Neural progenitor cell (in vitro differentiated cells): ENCODE measurements at regions not wholly inside any gene's neighbourhood (a gene's known extent, or its start where the extent isn't known, plus 50 kb on each side); places are given as distances from the start of the nearest gene placed in this dataset.

Source experiments
- DNase-seq: peaks from one replicate; pipeline ENCODE4 v3.0.0-alpha.2; 2016; ENCODE audit warnings: low spot score
- H2AFZ ChIP-seq: fragments of 200-600 bp; sonication (generic); replicated peaks from 2 replicates; pipeline ENCODE4 v1.6.1; 2016; ENCODE audit warnings: antibody characterized with exemption
- H3F3A ChIP-seq: fragments of 200-600 bp; sonication (generic); 2 replicates; pipeline ENCODE4 v1.6.1; 2016; ENCODE audit warnings: antibody characterized with exemption, low read depth
- H3K27ac ChIP-seq: fragments of 200-600 bp; sonication (generic); 2 replicates; pipeline ENCODE4 v1.5.1; 2016; ENCODE audit warnings: mild to moderate bottlenecking
- H3K27me3 ChIP-seq: fragments of 200-600 bp; sonication (generic); 2 replicates; pipeline ENCODE4 v1.6.1; 2016; ENCODE audit warnings: mild to moderate bottlenecking, moderate library complexity
- H3K36me3 ChIP-seq: fragments of 200-600 bp; sonication (generic); 2 replicates; pipeline ENCODE4 v1.5.1; 2016
- H3K4me1 ChIP-seq: fragments of 200-600 bp; sonication (generic); 2 replicates; pipeline ENCODE4 v1.6.1; 2016; ENCODE audit warnings: mixed run types
- H3K4me2 ChIP-seq: fragments of 200-600 bp; sonication (generic); 2 replicates; pipeline ENCODE4 v1.6.1; 2016
- H3K4me3 ChIP-seq: fragments of 200-600 bp; sonication (generic); 2 replicates; pipeline ENCODE4 v1.5.1; 2016
- H3K79me2 ChIP-seq: fragments of 200-600 bp; sonication (generic); 2 replicates; pipeline ENCODE4 v1.6.1; 2016; ENCODE audit warnings: low read depth
- H3K9ac ChIP-seq: fragments of 200-600 bp; sonication (generic); 2 replicates; pipeline ENCODE4 v1.6.1; 2016
- H3K9me3 ChIP-seq: fragments of 200-600 bp; sonication (generic); 2 replicates; pipeline ENCODE4 v1.5.1; 2016; ENCODE audit warnings: low read depth
- H4K20me1 ChIP-seq: fragments of 200-600 bp; sonication (generic); 2 replicates; pipeline ENCODE4 v1.6.1; 2016; ENCODE audit warnings: low read depth
- H3K27ac Mint-ChIP-seq: 3 replicates; pipeline ENCODE4 v1.8.0; 2021; ENCODE audit warnings: mixed read lengths
- H3K27me3 Mint-ChIP-seq: 2 replicates; pipeline ENCODE4 v1.8.0; 2022; ENCODE audit warnings: low read depth, mild to moderate bottlenecking, inconsistent platforms, moderate library complexity, mixed read lengths; ENCODE audit not compliant: insufficient read depth
- H3K36me3 Mint-ChIP-seq: 3 replicates; pipeline ENCODE4 v1.8.0; 2021; ENCODE audit warnings: mixed read lengths
- H3K4me1 Mint-ChIP-seq: 3 replicates; pipeline ENCODE4 v1.8.0; 2021; ENCODE audit warnings: mixed read lengths
- H3K4me3 Mint-ChIP-seq: 3 replicates; pipeline ENCODE4 v1.8.0; 2021; ENCODE audit warnings: mild to moderate bottlenecking, moderate library complexity, mixed read lengths
- H3K9me3 Mint-ChIP-seq: 3 replicates; pipeline ENCODE4 v1.8.0; 2020; ENCODE audit warnings: mixed read lengths
- EZH2 ChIP-seq: fragments of 200-600 bp; sonication (generic); IDR thresholded peaks from 2 replicates; pipeline ENCODE4 v1.6.1; 2017; ENCODE audit warnings: antibody characterized with exemption, mild to moderate bottlenecking, moderate library complexity
- EZH2phosphoT487 ChIP-seq: fragments of 200-600 bp; sonication (generic); IDR thresholded peaks from 2 replicates; pipeline ENCODE4 v1.6.1; 2017; ENCODE audit warnings: antibody characterized with exemption
- TF ChIP-seq, protein P1 (sequence below): fragments of 200-600 bp; sonication (generic); IDR thresholded peaks from 2 replicates; pipeline ENCODE4 v1.5.1; 2017; ENCODE audit warnings: antibody characterized with exemption, mild to moderate bottlenecking

DNA sequence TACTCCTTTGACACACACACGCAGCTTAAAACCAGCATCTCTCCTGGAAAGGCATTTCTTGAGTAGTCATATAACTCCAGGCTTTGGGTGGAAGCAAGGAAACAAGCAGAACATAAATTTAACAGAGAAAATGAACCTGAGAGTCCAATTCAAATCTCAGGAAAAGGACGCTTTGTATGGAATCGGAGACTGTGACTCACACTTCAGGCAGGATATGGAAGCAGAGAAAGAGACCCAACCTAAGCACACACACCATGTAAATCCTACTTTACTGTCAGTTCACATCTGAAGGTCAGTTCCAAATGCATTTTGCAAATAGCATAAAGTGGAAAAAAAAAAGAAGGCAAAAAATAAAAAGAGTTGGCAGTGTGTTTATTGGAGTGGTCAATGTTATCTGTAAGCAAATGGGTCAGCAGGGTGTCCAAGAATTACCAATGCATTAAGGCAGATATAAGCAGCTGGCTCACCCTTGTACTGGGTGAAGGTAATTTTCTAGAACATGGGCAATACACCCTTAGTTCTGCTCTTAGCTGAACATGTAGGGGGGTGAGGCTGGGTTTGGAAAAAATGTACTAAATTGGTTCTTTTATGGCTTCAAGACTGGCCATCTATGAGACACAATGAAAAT lies 283.7 kb upstream of the NT5E start:
- no peak overlapping the region for H2AFZ ChIP-seq
- no peaks in the 10 kb centered on the region for H3K36me3 ChIP-seq
- no peak overlapping the region for H3K4me3 ChIP-seq
- H3K27ac ChIP-seq = no peak overlapping the region
- no peaks in the 10 kb centered on the region for H3K9me3 Mint-ChIP-seq
- no peaks in the 10 kb centered on the region for H3F3A ChIP-seq
- H4K20me1 ChIP-seq = no peaks in the 10 kb centered on the region
- no peaks in the 10 kb centered on the region for H3K4me1 Mint-ChIP-seq
- no peak for DNase-seq
- no peak overlapping the region for H3K4me3 Mint-ChIP-seq
- no peaks in the 10 kb centered on the region for H3K27me3 Mint-ChIP-seq
- H3K36me3 Mint-ChIP-seq = no peaks in the 10 kb centered on the region
- H3K9me3 ChIP-seq = no peaks in the 10 kb centered on the region
- no peak overlapping the region for H3K27ac Mint-ChIP-seq
- no peaks in the 10 kb centered on the region for H3K79me2 ChIP-seq
- TF ChIP-seq, protein P1, sequence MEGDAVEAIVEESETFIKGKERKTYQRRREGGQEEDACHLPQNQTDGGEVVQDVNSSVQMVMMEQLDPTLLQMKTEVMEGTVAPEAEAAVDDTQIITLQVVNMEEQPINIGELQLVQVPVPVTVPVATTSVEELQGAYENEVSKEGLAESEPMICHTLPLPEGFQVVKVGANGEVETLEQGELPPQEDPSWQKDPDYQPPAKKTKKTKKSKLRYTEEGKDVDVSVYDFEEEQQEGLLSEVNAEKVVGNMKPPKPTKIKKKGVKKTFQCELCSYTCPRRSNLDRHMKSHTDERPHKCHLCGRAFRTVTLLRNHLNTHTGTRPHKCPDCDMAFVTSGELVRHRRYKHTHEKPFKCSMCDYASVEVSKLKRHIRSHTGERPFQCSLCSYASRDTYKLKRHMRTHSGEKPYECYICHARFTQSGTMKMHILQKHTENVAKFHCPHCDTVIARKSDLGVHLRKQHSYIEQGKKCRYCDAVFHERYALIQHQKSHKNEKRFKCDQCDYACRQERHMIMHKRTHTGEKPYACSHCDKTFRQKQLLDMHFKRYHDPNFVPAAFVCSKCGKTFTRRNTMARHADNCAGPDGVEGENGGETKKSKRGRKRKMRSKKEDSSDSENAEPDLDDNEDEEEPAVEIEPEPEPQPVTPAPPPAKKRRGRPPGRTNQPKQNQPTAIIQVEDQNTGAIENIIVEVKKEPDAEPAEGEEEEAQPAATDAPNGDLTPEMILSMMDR = no peak
- H3K4me1 ChIP-seq = peaks cover 8% of the 10 kb centered on the region
- H3K27me3 ChIP-seq = no peaks in the 10 kb centered on the region
- no peak overlapping the region for H3K4me2 ChIP-seq
- H3K9ac ChIP-seq = no peak overlapping the region

DNA sequence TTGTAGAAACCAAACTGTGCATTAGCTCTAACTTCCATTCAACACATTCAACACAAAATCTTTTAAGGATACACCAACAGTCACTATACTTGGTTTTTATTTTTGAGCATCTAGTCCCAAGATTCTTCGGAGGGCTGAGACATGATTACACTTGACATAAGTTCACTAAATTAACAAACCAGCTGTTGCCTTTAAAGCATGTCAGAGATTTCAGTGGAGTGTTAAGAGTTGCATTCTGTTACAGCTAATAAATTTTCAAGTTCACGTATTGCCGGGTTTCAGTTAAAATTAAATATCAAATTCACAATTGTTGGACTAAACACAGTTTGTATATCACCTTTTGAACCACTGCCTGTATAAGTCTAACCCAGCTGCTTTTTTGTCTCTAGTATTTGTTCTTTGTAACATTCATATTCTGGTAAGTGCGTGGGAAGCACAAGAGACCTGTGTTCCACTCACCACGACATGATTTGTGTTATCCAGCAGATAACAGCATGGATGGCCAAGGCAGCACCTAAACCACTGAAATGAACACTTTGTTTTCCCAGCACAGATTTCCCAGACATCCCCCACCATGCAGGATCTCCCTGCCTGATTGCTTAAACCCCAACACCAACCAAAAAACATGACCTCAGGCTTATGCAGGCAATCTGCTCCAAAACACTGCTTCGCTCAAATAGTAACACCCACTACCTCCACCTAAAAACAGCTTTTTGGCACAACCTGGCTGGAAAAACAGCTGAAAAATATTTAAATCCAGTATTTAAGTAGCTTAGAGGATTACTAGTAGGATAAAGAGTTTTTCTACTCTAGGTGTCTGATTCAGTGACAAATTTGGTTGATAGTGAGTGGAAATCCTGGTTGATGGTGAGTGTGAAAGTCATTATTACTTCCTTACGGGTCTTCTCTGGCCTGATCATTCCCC lies 286.5 kb upstream of the NT5E start:
- Mint-ChIP-seq H3K27ac (no peak overlapping the region), H3K27me3 (no peaks in the 10 kb centered on the region), H3K4me1 (no peaks in the 10 kb centered on the region), H3K4me3 (no peak overlapping the region), H3K9me3 (no peaks in the 10 kb centered on the region), H3K36me3 (no peaks in the 10 kb centered on the region)
- Histone ChIP-seq H3K79me2 (no peaks in the 10 kb centered on the region), H3K36me3 (no peaks in the 10 kb centered on the region), H3K4me3 (no peak overlapping the region), H3K4me2 (no peak overlapping the region), H3K27ac (no peak overlapping the region), H3K9me3 (no peaks in the 10 kb centered on the region), H2AFZ (no peak overlapping the region), H3K4me1 (peaks cover 5% of the 10 kb centered on the region), H4K20me1 (no peaks in the 10 kb centered on the region), H3F3A (no peaks in the 10 kb centered on the region), H3K27me3 (no peaks in the 10 kb centered on the region), H3K9ac (no peak overlapping the region)
- TF ChIP-seq EZH2phosphoT487 = no peak
- no peak for TF ChIP-seq EZH2
- TF ChIP-seq, protein P1 = no peak
- no peak for DNase-seq

DNA sequence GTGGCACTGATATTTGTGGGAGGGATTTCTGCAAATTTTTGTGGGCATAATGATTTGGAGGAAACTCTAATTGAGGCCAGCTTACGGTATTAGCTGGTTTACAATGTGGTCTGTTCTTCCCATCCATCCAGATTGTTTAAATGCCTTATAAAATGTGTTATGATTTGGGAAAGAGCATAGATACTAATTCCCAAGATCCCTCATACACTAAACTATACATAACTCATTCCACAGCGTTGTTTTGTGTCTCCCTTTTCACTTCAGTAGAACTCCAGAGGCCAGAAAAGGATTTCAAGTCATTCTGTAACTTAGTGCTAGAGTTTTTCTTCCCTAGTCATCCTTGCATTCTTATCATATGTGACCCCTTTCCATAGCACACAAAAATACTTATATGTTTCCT lies 292.6 kb upstream of the NT5E start:
- TF ChIP-seq EZH2phosphoT487 (no peak), EZH2 (no peak)
- TF ChIP-seq, protein P1 = no peak
- no peak overlapping the region for H3K4me3 Mint-ChIP-seq
- Histone ChIP-seq H3F3A (no peaks in the 10 kb centered on the region), H2AFZ (no peak overlapping the region), H3K27me3 (no peaks in the 10 kb centered on the region), H3K9ac (no peak overlapping the region), H4K20me1 (no peaks in the 10 kb centered on the region), H3K36me3 (no peaks in the 10 kb centered on the region), H3K9me3 (no peaks in the 10 kb centered on the region), H3K4me1 (no peaks in the 10 kb centered on the region), H3K79me2 (no peaks in the 10 kb centered on the region), H3K27ac (no peak overlapping the region), H3K4me2 (no peak overlapping the region), H3K4me3 (no peak overlapping the region)
- no peaks in the 10 kb centered on the region for H3K4me1 Mint-ChIP-seq
- no peak overlapping the region for H3K27ac Mint-ChIP-seq
- no peaks in the 10 kb centered on the region for H3K27me3 Mint-ChIP-seq
- no peaks in the 10 kb centered on the region for H3K36me3 Mint-ChIP-seq
- no peak for DNase-seq
- H3K9me3 Mint-ChIP-seq = no peaks in the 10 kb centered on the region
